ENCODE measurements at regions not wholly inside any gene's neighbourhood (a gene's known extent, or its start where the extent isn't known, plus 50 kb on each side); places are given as distances from the start of the nearest gene placed in this dataset.
A peak's percentile ranks its signal among the peaks of the same experiment; 100 is the strongest.

- DNase-seq = no peak
Measured at GRCh38 chr16:6160303-6160702, 1062.7 kb upstream of the EEF2KMT start.

- DNase-seq = no peak
Measured at GRCh38 chr16:6157806-6158205, 1060.2 kb upstream of the EEF2KMT start.

GRCh38 chr16:6155271-6155670 lies 1057.7 kb upstream of the EEF2KMT start:
- no peak for DNase-seq

- no peak for DNase-seq
Measured at GRCh38 chr16:6153901-6154300, 1056.3 kb upstream of the EEF2KMT start.

- DNase-seq = no peak
Measured at GRCh38 chr16:6149031-6149430, 1051.4 kb upstream of the EEF2KMT start.

GRCh38 chr16:6148361-6148760 lies 1050.8 kb upstream of the EEF2KMT start:
- no peak for DNase-seq

- DNase-seq = no peak
Measured at GRCh38 chr16:6146874-6147425, 1049.4 kb upstream of the EEF2KMT start.

- no peak for DNase-seq
Measured at GRCh38 chr16:6146356-6146755, 1048.8 kb upstream of the EEF2KMT start.

GRCh38 chr16:6144463-6144862 lies 1046.9 kb upstream of the EEF2KMT start:
- no peak for DNase-seq

GRCh38 chr16:6143020-6143419 lies 1045.4 kb upstream of the EEF2KMT start:
- DNase-seq = no peak

- no peak for DNase-seq
Measured at GRCh38 chr16:6133009-6133557, 1035.5 kb upstream of the EEF2KMT start.

- peak; percentile 45 for DNase-seq
Measured at GRCh38 chr16:6132121-6132520, 1034.5 kb upstream of the EEF2KMT start.

GRCh38 chr16:6131526-6132050 lies 1034.0 kb upstream of the EEF2KMT start:
- no peak for DNase-seq

- no peak for DNase-seq
Measured at GRCh38 chr16:6125483-6126259, 1028.1 kb upstream of the EEF2KMT start.

- no peak for DNase-seq
Measured at GRCh38 chr16:6124136-6124535, 1026.5 kb upstream of the EEF2KMT start.

- no peak for DNase-seq
Measured at GRCh38 chr16:6122401-6122800, 1024.8 kb upstream of the EEF2KMT start.

- DNase-seq = no peak
Measured at GRCh38 chr16:6114691-6115090, 1017.1 kb upstream of the EEF2KMT start.

- DNase-seq = no peak
Measured at GRCh38 chr16:6113749-6114148, 1016.2 kb upstream of the EEF2KMT start.

GRCh38 chr16:6112700-6113099 lies 1015.1 kb upstream of the EEF2KMT start:
- DNase-seq = no peak

- DNase-seq = no peak
Measured at GRCh38 chr16:6111390-6111789, 1013.8 kb upstream of the EEF2KMT start.

GRCh38 chr16:6110346-6110745 lies 1012.8 kb upstream of the EEF2KMT start:
- no peak for DNase-seq

- no peak for DNase-seq
Measured at GRCh38 chr16:6106061-6106460, 1008.5 kb upstream of the EEF2KMT start.

GRCh38 chr16:6105115-6105514 lies 1007.5 kb upstream of the EEF2KMT start:
- no peak for DNase-seq

GRCh38 chr16:6104428-6104827 lies 1006.8 kb upstream of the EEF2KMT start:
- DNase-seq = no peak

All from NCI-H748 treated with DMSO at 0.1 percent for 48 hours (cell line).